ENCODE measurements at regions not wholly inside any gene's neighbourhood (a gene's known extent, or its start where the extent isn't known, plus 50 kb on each side); places are given as distances from the start of the nearest gene placed in this dataset.

GRCh38 chr6:28751963-28752350 is 171.8 kb downstream of the TRIM27 start:
- TF ChIP-seq, protein P1, sequence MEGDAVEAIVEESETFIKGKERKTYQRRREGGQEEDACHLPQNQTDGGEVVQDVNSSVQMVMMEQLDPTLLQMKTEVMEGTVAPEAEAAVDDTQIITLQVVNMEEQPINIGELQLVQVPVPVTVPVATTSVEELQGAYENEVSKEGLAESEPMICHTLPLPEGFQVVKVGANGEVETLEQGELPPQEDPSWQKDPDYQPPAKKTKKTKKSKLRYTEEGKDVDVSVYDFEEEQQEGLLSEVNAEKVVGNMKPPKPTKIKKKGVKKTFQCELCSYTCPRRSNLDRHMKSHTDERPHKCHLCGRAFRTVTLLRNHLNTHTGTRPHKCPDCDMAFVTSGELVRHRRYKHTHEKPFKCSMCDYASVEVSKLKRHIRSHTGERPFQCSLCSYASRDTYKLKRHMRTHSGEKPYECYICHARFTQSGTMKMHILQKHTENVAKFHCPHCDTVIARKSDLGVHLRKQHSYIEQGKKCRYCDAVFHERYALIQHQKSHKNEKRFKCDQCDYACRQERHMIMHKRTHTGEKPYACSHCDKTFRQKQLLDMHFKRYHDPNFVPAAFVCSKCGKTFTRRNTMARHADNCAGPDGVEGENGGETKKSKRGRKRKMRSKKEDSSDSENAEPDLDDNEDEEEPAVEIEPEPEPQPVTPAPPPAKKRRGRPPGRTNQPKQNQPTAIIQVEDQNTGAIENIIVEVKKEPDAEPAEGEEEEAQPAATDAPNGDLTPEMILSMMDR (IDR thresholded peaks at IDR 0.05) = no peak
- no peak for TF ChIP-seq POLR2A (IDR thresholded peaks at IDR 0.05)
- TF ChIP-seq POLR2AphosphoS5 (IDR thresholded peaks at IDR 0.05) = no peak
- TF ChIP-seq EP300 (IDR thresholded peaks at IDR 0.05) = no peak

All from stomach (tissue), 4 donors.